NB4 (cell line): ENCODE measurements at regions not wholly inside any gene's neighbourhood (a gene's known extent, or its start where the extent isn't known, plus 50 kb on each side); places are given as distances from the start of the nearest gene placed in this dataset.
"Not testable (repeated sequence)": the region's sequence is repeated elsewhere in the genome, so short reads cannot be mapped to it uniquely, and the experiment has no call there.

ENCODE experiments used
- POLR2A ChIP-seq: IDR thresholded peaks from 2 replicates; pipeline ENCODE4 v1.6.1; 2011; ENCODE audit warnings: mild to moderate bottlenecking; ENCODE audit not compliant: insufficient read length; ENCODE audit errors: extremely low read depth
- TF ChIP-seq, protein P1 (sequence below): IDR thresholded peaks from one replicate; pipeline ENCODE4 v1.5.1; 2012; ENCODE audit warnings: low read depth, low read length
- TF ChIP-seq, protein P2 (sequence below): IDR thresholded peaks from 2 replicates; pipeline ENCODE4 v1.6.1; 2011; ENCODE audit warnings: low read depth, low read length

DNA sequence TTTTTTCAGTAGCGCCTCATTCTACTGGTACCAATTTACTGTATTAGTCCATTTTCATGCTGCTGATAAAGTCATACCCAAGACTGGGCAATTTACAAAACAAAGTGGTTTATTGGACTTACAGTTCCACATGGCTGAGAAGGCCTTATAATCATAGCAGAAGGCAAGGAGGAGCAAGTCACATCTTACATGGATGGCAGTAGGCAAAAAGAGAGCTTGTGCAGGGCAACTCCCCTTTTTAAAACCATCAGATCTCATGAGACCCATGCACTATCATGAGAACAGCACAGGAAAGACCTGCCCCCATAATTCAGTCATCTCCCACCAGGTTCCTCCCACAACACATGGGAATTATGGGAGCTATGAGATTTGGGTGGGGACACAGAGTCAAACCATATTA is 443.5 kb downstream of the SH2D1A start:
- TF ChIP-seq, protein P1, sequence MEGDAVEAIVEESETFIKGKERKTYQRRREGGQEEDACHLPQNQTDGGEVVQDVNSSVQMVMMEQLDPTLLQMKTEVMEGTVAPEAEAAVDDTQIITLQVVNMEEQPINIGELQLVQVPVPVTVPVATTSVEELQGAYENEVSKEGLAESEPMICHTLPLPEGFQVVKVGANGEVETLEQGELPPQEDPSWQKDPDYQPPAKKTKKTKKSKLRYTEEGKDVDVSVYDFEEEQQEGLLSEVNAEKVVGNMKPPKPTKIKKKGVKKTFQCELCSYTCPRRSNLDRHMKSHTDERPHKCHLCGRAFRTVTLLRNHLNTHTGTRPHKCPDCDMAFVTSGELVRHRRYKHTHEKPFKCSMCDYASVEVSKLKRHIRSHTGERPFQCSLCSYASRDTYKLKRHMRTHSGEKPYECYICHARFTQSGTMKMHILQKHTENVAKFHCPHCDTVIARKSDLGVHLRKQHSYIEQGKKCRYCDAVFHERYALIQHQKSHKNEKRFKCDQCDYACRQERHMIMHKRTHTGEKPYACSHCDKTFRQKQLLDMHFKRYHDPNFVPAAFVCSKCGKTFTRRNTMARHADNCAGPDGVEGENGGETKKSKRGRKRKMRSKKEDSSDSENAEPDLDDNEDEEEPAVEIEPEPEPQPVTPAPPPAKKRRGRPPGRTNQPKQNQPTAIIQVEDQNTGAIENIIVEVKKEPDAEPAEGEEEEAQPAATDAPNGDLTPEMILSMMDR = not testable (repeated sequence)
- TF ChIP-seq POLR2A = not testable (repeated sequence)
- TF ChIP-seq, protein P2, sequence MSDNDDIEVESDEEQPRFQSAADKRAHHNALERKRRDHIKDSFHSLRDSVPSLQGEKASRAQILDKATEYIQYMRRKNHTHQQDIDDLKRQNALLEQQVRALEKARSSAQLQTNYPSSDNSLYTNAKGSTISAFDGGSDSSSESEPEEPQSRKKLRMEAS = not testable (repeated sequence)
